SK-N-SH treated with all-trans-retinoic acid at 6 μM for 48 hours (cell line): ENCODE measurements at regions not wholly inside any gene's neighbourhood (a gene's known extent, or its start where the extent isn't known, plus 50 kb on each side); places are given as distances from the start of the nearest gene placed in this dataset.

Source experiments
- ATAC-seq: fragments of 200-7000 bp; cut with Tn5 transposase; 3 replicates; pipeline ENCODE4 v1.9.1; 2020; ENCODE audit warnings: mild to moderate bottlenecking, moderate library complexity
- ARNTL ChIP-seq: fragments of 450-650 bp; formaldehyde crosslinking; IDR thresholded peaks from 2 replicates; pipeline ENCODE4 v1.5.0; 2020; ENCODE audit warnings: low read depth, mild to moderate bottlenecking, moderate library complexity, borderline replicate concordance
- BACH2 ChIP-seq: fragments of 250-450 bp; sonication (Bioruptor Pico); IDR thresholded peaks from 2 replicates; pipeline ENCODE4 v1.9.0; 2021; ENCODE audit warnings: mild to moderate bottlenecking, borderline replicate concordance
- CSDC2 ChIP-seq: fragments of 250-450 bp; sonication (Bioruptor Pico); IDR thresholded peaks from 2 replicates; pipeline ENCODE4 v1.5.0; 2020; ENCODE audit warnings: mild to moderate bottlenecking, moderate library complexity
- ESRRG ChIP-seq: fragments of 250-450 bp; sonication (Bioruptor Pico); IDR thresholded peaks from 2 replicates; pipeline ENCODE4 v1.6.1; 2021; ENCODE audit warnings: mild to moderate bottlenecking
- GLIS3 ChIP-seq: fragments of 250-450 bp; sonication (Bioruptor Pico); IDR thresholded peaks from 2 replicates; pipeline ENCODE4 v1.5.0; 2020; ENCODE audit warnings: mild to moderate bottlenecking, moderate library complexity
- ISL1 ChIP-seq: fragments of 250-450 bp; sonication (Bioruptor Pico); IDR thresholded peaks from 2 replicates; pipeline ENCODE4 v2.1.2; 2022; ENCODE audit warnings: mild to moderate bottlenecking, moderate library complexity
- OSR1 ChIP-seq: fragments of 250-450 bp; sonication (Bioruptor Pico); IDR thresholded peaks from 2 replicates; pipeline ENCODE4 v1.8.0; 2022; ENCODE audit warnings: moderate library complexity, mild to moderate bottlenecking, inconsistent platforms
- POU6F1 ChIP-seq: fragments of 250-450 bp; sonication (Bioruptor Pico); IDR thresholded peaks from 2 replicates; pipeline ENCODE4 v1.8.0; 2021; ENCODE audit warnings: low read depth, mild to moderate bottlenecking, moderate library complexity, borderline replicate concordance
- PPARA ChIP-seq: fragments of 250-450 bp; sonication (Bioruptor Pico); IDR thresholded peaks from 2 replicates; pipeline ENCODE4 v1.5.0; 2020; ENCODE audit warnings: mild to moderate bottlenecking, borderline replicate concordance
- RARB ChIP-seq: fragments of 250-450 bp; sonication (Bioruptor Pico); IDR thresholded peaks from 2 replicates; pipeline ENCODE4 v1.8.0; 2021; ENCODE audit warnings: mild to moderate bottlenecking, moderate library complexity
- SNAI2 ChIP-seq: fragments of 250-450 bp; sonication (Bioruptor Pico); IDR thresholded peaks from 2 replicates; pipeline ENCODE4 v1.5.0; 2020; ENCODE audit warnings: mild to moderate bottlenecking, moderate library complexity
- TCF4 ChIP-seq: fragments of 250-450 bp; sonication (Bioruptor Pico); IDR thresholded peaks from 2 replicates; pipeline ENCODE4 v1.8.0; 2021; ENCODE audit warnings: mild to moderate bottlenecking, moderate library complexity, borderline replicate concordance
- TOX ChIP-seq: fragments of 250-450 bp; sonication (Bioruptor Pico); IDR thresholded peaks from 2 replicates; pipeline ENCODE4 v1.8.0; 2021; ENCODE audit warnings: mild to moderate bottlenecking, moderate library complexity, borderline replicate concordance
- ZC3H10 ChIP-seq: fragments of 250-450 bp; sonication (Bioruptor Pico); IDR thresholded peaks from 2 replicates; pipeline ENCODE4 v1.5.1; 2021; ENCODE audit warnings: mild to moderate bottlenecking, moderate library complexity
- ZFP3 ChIP-seq: fragments of 250-450 bp; sonication (Bioruptor Pico); IDR thresholded peaks from 2 replicates; pipeline ENCODE4 v1.5.0; 2020; ENCODE audit warnings: mild to moderate bottlenecking, moderate library complexity
- ZFP30 ChIP-seq: fragments of 450-650 bp; formaldehyde crosslinking; IDR thresholded peaks from 2 replicates; pipeline ENCODE4 v1.5.0; 2022; ENCODE audit warnings: mild to moderate bottlenecking, moderate library complexity
- ZNF565 ChIP-seq: fragments of 450-650 bp; formaldehyde crosslinking; conservative IDR thresholded peaks from 2 replicates; pipeline ENCODE4 v1.5.0; 2020; ENCODE audit warnings: low read depth, mild to moderate bottlenecking, moderate library complexity
- ZNF70 ChIP-seq: fragments of 450-650 bp; formaldehyde crosslinking; IDR thresholded peaks from 2 replicates; pipeline ENCODE4 v1.5.0; 2020; ENCODE audit warnings: mild to moderate bottlenecking, moderate library complexity
- ZNF8 ChIP-seq: fragments of 450-650 bp; formaldehyde crosslinking; IDR thresholded peaks from 2 replicates; pipeline ENCODE4 v1.5.0; 2020; ENCODE audit warnings: mild to moderate bottlenecking, moderate library complexity
- TF ChIP-seq, protein P1 (sequence below): fragments of 250-450 bp; sonication (Bioruptor Pico); IDR thresholded peaks from 2 replicates; pipeline ENCODE4 v1.5.1; 2021; ENCODE audit warnings: mild to moderate bottlenecking, moderate library complexity
- TF ChIP-seq, protein P2 (sequence below): fragments of 250-450 bp; sonication (Bioruptor Pico); IDR thresholded peaks from 2 replicates; pipeline ENCODE4 v1.8.0; 2020; ENCODE audit warnings: mild to moderate bottlenecking, moderate library complexity, borderline replicate concordance
- TF ChIP-seq, protein P3 (sequence below): fragments of 250-450 bp; sonication (Bioruptor Pico); IDR thresholded peaks from 2 replicates; pipeline ENCODE4 v1.5.1; 2020; ENCODE audit warnings: low read depth, mild to moderate bottlenecking, moderate library complexity

- TF ChIP-seq TOX (CRISPR knock-in tag) (no peak), RARB (CRISPR knock-in tag) (no peak), ISL1 (CRISPR knock-in tag) (no peak), TCF4 (no peak), CSDC2 (no peak), ZFP30 (CRISPR knock-in tag) (no peak), OSR1 (CRISPR knock-in tag) (no peak), POU6F1 (CRISPR knock-in tag) (no peak), GLIS3 (CRISPR knock-in tag) (no peak), ESRRG (CRISPR knock-in tag) (no peak), ZNF70 (no peak), SNAI2 (CRISPR knock-in tag) (no peak), ZFP3 (no peak)
- TF ChIP-seq, protein P1, sequence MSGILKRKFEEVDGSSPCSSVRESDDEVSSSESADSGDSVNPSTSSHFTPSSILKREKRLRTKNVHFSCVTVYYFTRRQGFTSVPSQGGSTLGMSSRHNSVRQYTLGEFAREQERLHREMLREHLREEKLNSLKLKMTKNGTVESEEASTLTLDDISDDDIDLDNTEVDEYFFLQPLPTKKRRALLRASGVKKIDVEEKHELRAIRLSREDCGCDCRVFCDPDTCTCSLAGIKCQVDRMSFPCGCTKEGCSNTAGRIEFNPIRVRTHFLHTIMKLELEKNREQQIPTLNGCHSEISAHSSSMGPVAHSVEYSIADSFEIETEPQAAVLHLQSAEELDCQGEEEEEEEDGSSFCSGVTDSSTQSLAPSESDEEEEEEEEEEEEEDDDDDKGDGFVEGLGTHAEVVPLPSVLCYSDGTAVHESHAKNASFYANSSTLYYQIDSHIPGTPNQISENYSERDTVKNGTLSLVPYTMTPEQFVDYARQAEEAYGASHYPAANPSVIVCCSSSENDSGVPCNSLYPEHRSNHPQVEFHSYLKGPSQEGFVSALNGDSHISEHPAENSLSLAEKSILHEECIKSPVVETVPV (CRISPR knock-in tag): no peak
- ATAC-seq: no peak
Measured at GRCh38 chr10:83919187-83919586, 220.1 kb upstream of the GHITM start.

- ATAC-seq: no peak
- TF ChIP-seq TOX (CRISPR knock-in tag) (no peak), ZC3H10 (CRISPR knock-in tag) (no peak)
Measured at GRCh38 chr10:83921984-83922860, 217.1 kb upstream of the GHITM start.

- TF ChIP-seq ISL1 (CRISPR knock-in tag) (no peak), ZNF70 (no peak), ZC3H10 (CRISPR knock-in tag) (no peak), GLIS3 (CRISPR knock-in tag) (no peak), ZNF8 (no peak), TOX (CRISPR knock-in tag) (no peak), OSR1 (CRISPR knock-in tag) (no peak), BACH2 (no peak), ARNTL (CRISPR knock-in tag) (no peak), RARB (CRISPR knock-in tag) (no peak), ESRRG (CRISPR knock-in tag) (no peak), PPARA (no peak), TCF4 (no peak), ZNF565 (no peak), CSDC2 (no peak), ZFP30 (CRISPR knock-in tag) (no peak)
- TF ChIP-seq, protein P2, sequence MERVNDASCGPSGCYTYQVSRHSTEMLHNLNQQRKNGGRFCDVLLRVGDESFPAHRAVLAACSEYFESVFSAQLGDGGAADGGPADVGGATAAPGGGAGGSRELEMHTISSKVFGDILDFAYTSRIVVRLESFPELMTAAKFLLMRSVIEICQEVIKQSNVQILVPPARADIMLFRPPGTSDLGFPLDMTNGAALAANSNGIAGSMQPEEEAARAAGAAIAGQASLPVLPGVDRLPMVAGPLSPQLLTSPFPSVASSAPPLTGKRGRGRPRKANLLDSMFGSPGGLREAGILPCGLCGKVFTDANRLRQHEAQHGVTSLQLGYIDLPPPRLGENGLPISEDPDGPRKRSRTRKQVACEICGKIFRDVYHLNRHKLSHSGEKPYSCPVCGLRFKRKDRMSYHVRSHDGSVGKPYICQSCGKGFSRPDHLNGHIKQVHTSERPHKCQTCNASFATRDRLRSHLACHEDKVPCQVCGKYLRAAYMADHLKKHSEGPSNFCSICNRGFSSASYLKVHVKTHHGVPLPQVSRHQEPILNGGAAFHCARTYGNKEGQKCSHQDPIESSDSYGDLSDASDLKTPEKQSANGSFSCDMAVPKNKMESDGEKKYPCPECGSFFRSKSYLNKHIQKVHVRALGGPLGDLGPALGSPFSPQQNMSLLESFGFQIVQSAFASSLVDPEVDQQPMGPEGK: no peak
- TF ChIP-seq, protein P3, sequence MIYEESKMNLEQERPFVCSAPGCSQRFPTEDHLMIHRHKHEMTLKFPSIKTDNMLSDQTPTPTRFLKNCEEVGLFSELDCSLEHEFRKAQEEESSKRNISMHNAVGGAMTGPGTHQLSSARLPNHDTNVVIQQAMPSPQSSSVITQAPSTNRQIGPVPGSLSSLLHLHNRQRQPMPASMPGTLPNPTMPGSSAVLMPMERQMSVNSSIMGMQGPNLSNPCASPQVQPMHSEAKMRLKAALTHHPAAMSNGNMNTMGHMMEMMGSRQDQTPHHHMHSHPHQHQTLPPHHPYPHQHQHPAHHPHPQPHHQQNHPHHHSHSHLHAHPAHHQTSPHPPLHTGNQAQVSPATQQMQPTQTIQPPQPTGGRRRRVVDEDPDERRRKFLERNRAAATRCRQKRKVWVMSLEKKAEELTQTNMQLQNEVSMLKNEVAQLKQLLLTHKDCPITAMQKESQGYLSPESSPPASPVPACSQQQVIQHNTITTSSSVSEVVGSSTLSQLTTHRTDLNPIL (CRISPR knock-in tag): no peak
- TF ChIP-seq, protein P1 (CRISPR knock-in tag): no peak
- TF ChIP-seq, all 23 proteins: peak for 0
- ATAC-seq: no peak
Measured at GRCh38 chr10:83925133-83925532, 214.2 kb upstream of the GHITM start.
